ENCODE measurements at regions not wholly inside any gene's neighbourhood (a gene's known extent, or its start where the extent isn't known, plus 50 kb on each side); places are given as distances from the start of the nearest gene placed in this dataset.
A peak's percentile ranks its signal among the peaks of the same experiment; 100 is the strongest.

- DNase-seq = no peak
Measured at GRCh38 chr13:111456452-111457230, 136.2 kb downstream of the TEX29 start.

- no peak for DNase-seq
Measured at GRCh38 chr13:111458001-111458531, 137.6 kb downstream of the TEX29 start.

- DNase-seq = no peak
Measured at GRCh38 chr13:111458739-111459138, 138.3 kb downstream of the TEX29 start.

GRCh38 chr13:111459803-111460547 lies 139.5 kb downstream of the TEX29 start:
- no peak for DNase-seq

- peak; percentile 27 for DNase-seq
Measured at GRCh38 chr13:111460548-111461444, 140.4 kb downstream of the TEX29 start.

- DNase-seq = no peak
Measured at GRCh38 chr13:111461445-111462149, 141.2 kb downstream of the TEX29 start.

- DNase-seq = no peak
Measured at GRCh38 chr13:111462221-111462764, 141.9 kb downstream of the TEX29 start.

GRCh38 chr13:111462944-111463343 lies 142.5 kb downstream of the TEX29 start:
- no peak for DNase-seq

- DNase-seq = no peak
Measured at GRCh38 chr13:111467111-111467890, 146.9 kb downstream of the TEX29 start.

- DNase-seq = no peak
Measured at GRCh38 chr13:111468037-111468959, 147.9 kb downstream of the TEX29 start.

GRCh38 chr13:111469450-111469849 lies 149.0 kb downstream of the TEX29 start:
- no peak for DNase-seq

GRCh38 chr13:111469916-111470506 lies 149.6 kb downstream of the TEX29 start:
- no peak for DNase-seq

- no peak for DNase-seq
Measured at GRCh38 chr13:111470933-111471332, 150.5 kb downstream of the TEX29 start.

GRCh38 chr13:111472083-111472482 lies 151.6 kb downstream of the TEX29 start:
- no peak for DNase-seq

- no peak for DNase-seq
Measured at GRCh38 chr13:111472559-111473460, 152.4 kb downstream of the TEX29 start.

- peak; percentile 41 for DNase-seq
Measured at GRCh38 chr13:111474136-111475002, 153.9 kb downstream of the TEX29 start.

- no peak for DNase-seq
Measured at GRCh38 chr13:111475488-111475887, 155.0 kb downstream of the TEX29 start.

Measured in fibroblast of skin of scalp (primary cell).